GM23248 (cell line): ENCODE measurements at regions not wholly inside any gene's neighbourhood (a gene's known extent, or its start where the extent isn't known, plus 50 kb on each side); places are given as distances from the start of the nearest gene placed in this dataset.

ENCODE experiments used
- DNase-seq: peaks from one replicate; pipeline ENCODE4 v3.0.0-alpha.2; 2015
- H2AFZ ChIP-seq: fragments of 200-600 bp; sonication (generic); 2 replicates; pipeline ENCODE4 v1.6.1; 2016; ENCODE audit warnings: antibody characterized with exemption
- H3F3A ChIP-seq: fragments of 200-600 bp; sonication (generic); 2 replicates; pipeline ENCODE4 v1.6.1; 2016; ENCODE audit warnings: mild to moderate bottlenecking, antibody characterized with exemption, mixed run types; ENCODE audit not compliant: insufficient read depth
- H3K27ac ChIP-seq: fragments of 200-600 bp; sonication (generic); 2 replicates; pipeline ENCODE4 v1.5.1; 2016; ENCODE audit warnings: mild to moderate bottlenecking
- H3K27me3 ChIP-seq: fragments of 200-600 bp; sonication (generic); replicated peaks from 2 replicates; pipeline ENCODE4 v1.6.1; 2016; ENCODE audit warnings: mild to moderate bottlenecking; ENCODE audit not compliant: insufficient read depth
- H3K36me3 ChIP-seq: fragments of 200-600 bp; sonication (generic); 2 replicates; pipeline ENCODE4 v1.6.1; 2016; ENCODE audit warnings: low read depth, mild to moderate bottlenecking
- H3K4me1 ChIP-seq: fragments of 200-600 bp; sonication (generic); 2 replicates; pipeline ENCODE4 v1.6.1; 2016; ENCODE audit warnings: mild to moderate bottlenecking; ENCODE audit not compliant: insufficient read depth
- H3K4me2 ChIP-seq: fragments of 200-600 bp; sonication (generic); one replicate; pipeline ENCODE4 v1.6.1; 2016; ENCODE audit warnings: mild to moderate bottlenecking; ENCODE audit not compliant: unreplicated experiment
- H3K4me3 ChIP-seq: fragments of 200-600 bp; sonication (generic); 2 replicates; pipeline ENCODE4 v1.5.1; 2016; ENCODE audit warnings: mild to moderate bottlenecking
- H3K79me2 ChIP-seq: fragments of 200-600 bp; sonication (generic); 2 replicates; pipeline ENCODE4 v1.6.1; 2016; ENCODE audit warnings: mild to moderate bottlenecking; ENCODE audit not compliant: insufficient read depth
- H3K9ac ChIP-seq: fragments of 200-600 bp; sonication (generic); 2 replicates; pipeline ENCODE4 v1.6.1; 2016; ENCODE audit warnings: mild to moderate bottlenecking
- H3K9me2 ChIP-seq: fragments of 200-600 bp; sonication (generic); 2 replicates; pipeline ENCODE4 v1.6.1; 2016; ENCODE audit warnings: mixed run types, mild to moderate bottlenecking, moderate library complexity; ENCODE audit not compliant: insufficient read depth
- H3K9me3 ChIP-seq: fragments of 200-600 bp; sonication (generic); one replicate; pipeline ENCODE4 v1.6.1; 2017; ENCODE audit warnings: low read depth
- H4K20me1 ChIP-seq: fragments of 200-600 bp; sonication (generic); 2 replicates; pipeline ENCODE4 v1.6.0; 2016; ENCODE audit not compliant: insufficient read depth
- EZH2 ChIP-seq: fragments of 200-600 bp; sonication (generic); IDR thresholded peaks from 2 replicates; pipeline ENCODE4 v1.6.1; 2018; ENCODE audit warnings: antibody characterized with exemption, mild to moderate bottlenecking; ENCODE audit not compliant: insufficient read depth, poor library complexity, severe bottlenecking
- EZH2phosphoT487 ChIP-seq: fragments of 200-600 bp; sonication (generic); IDR thresholded peaks from 2 replicates; pipeline ENCODE4 v1.6.1; 2018; ENCODE audit warnings: antibody characterized with exemption, moderate library complexity, mild to moderate bottlenecking, low read depth; ENCODE audit not compliant: insufficient read depth
- WGBS, 2 experiments: methylation state at CpG; one replicate each; pipeline ENCODE4 v1.1.6; 2015 to 2017; ENCODE audit warnings: low lambda C conversion rate in 2 of 2, low coverage in 1 of 2; ENCODE audit errors: missing lambda C conversion rate in 2 of 2; 5-methylcytosine and 5-hydroxymethylcytosine counted together
- in situ Hi-C: fragments of 300-500 bp; cut with MboI; formaldehyde crosslinking; loops from 2 replicates; pipeline ENCODE4 v1.15.0; 2020

GRCh38 chr18:70659036-70659925 lies 370.4 kb downstream of the SOCS6 start:
- Histone ChIP-seq H4K20me1 (no peaks in the 10 kb centered on the region), H3K9me2 (no peaks in the 10 kb centered on the region), H3K27ac (no peak overlapping the region), H3K36me3 (no peaks in the 10 kb centered on the region), H3K4me3 (peak overlapping the region; percentile 51), H3K9me3 (no peaks in the 10 kb centered on the region), H3K27me3 (no peaks in the 10 kb centered on the region), H3K4me2 (peak overlapping the region; percentile 53), H3K79me2 (no peaks in the 10 kb centered on the region), H3F3A (no peaks in the 10 kb centered on the region), H3K4me1 (no peaks in the 10 kb centered on the region), H2AFZ (peak overlapping the region; percentile 45; the same call in 1 of the 2 replicates), H3K9ac (no peak overlapping the region)
- DNase-seq, result peak; percentile 42
- in situ Hi-C loops, result no loop called here
- TF ChIP-seq EZH2phosphoT487, result no peak
- TF ChIP-seq EZH2, result no peak
- 15 to 18% methylated on average over 13 of the region's 13 CpGs for WGBS, 2 experiments

- H3F3A ChIP-seq, result no peaks in the 10 kb centered on the region
- no peak for DNase-seq
- H3K4me2 ChIP-seq, result no peak overlapping the region
- no peak overlapping the region for H3K9ac ChIP-seq
- H3K9me3 ChIP-seq, result no peaks in the 10 kb centered on the region
- H4K20me1 ChIP-seq, result no peaks in the 10 kb centered on the region
- no peak overlapping the region for H3K4me3 ChIP-seq
- no peak overlapping the region for H2AFZ ChIP-seq
- H3K27ac ChIP-seq, result no peak overlapping the region
- H3K4me1 ChIP-seq, result no peaks in the 10 kb centered on the region
- H3K9me2 ChIP-seq, result no peaks in the 10 kb centered on the region
- in situ Hi-C loops, result no loop called here
- TF ChIP-seq EZH2phosphoT487, result no peak
- no peak for TF ChIP-seq EZH2
- no peaks in the 10 kb centered on the region for H3K79me2 ChIP-seq
- H3K36me3 ChIP-seq, result no peaks in the 10 kb centered on the region
- H3K27me3 ChIP-seq, result no peaks in the 10 kb centered on the region
These were observed 364.8 kb downstream of the SOCS6 start for GRCh38 chr18:70653671-70654070.

GRCh38 chr18:70650878-70651277 lies 362.0 kb downstream of the SOCS6 start:
- DNase-seq, result no peak
- Histone ChIP-seq H2AFZ (no peak overlapping the region), H3K4me1 (no peaks in the 10 kb centered on the region), H3K4me2 (no peak overlapping the region), H3F3A (no peaks in the 10 kb centered on the region), H3K9me3 (no peaks in the 10 kb centered on the region), H3K79me2 (no peaks in the 10 kb centered on the region), H3K9ac (no peak overlapping the region), H4K20me1 (no peaks in the 10 kb centered on the region), H3K4me3 (no peak overlapping the region), H3K27ac (no peak overlapping the region), H3K27me3 (no peaks in the 10 kb centered on the region), H3K9me2 (no peaks in the 10 kb centered on the region), H3K36me3 (no peaks in the 10 kb centered on the region)
- WGBS, 2 experiments, result 34 to 36% methylated on average over 2 of the region's 2 CpGs
- in situ Hi-C loops, result no loop called here
- no peak for TF ChIP-seq EZH2phosphoT487
- no peak for TF ChIP-seq EZH2

- Histone ChIP-seq H3K4me1 (no peaks in the 10 kb centered on the region), H3K79me2 (no peaks in the 10 kb centered on the region), H3K9me3 (no peaks in the 10 kb centered on the region), H3K4me3 (no peak overlapping the region), H3K36me3 (no peaks in the 10 kb centered on the region), H2AFZ (no peak overlapping the region), H3F3A (no peaks in the 10 kb centered on the region), H3K9ac (no peak overlapping the region), H3K27ac (no peak overlapping the region), H3K9me2 (no peaks in the 10 kb centered on the region), H3K27me3 (no peaks in the 10 kb centered on the region), H4K20me1 (no peaks in the 10 kb centered on the region), H3K4me2 (no peak overlapping the region)
- no peak for DNase-seq
- in situ Hi-C loops, result no loop called here
- WGBS, 2 experiments, result 45 to 65% methylated on average over 4 to 7 of the region's 7 CpGs
- TF ChIP-seq EZH2phosphoT487 (no peak), EZH2 (no peak)
These were observed 360.8 kb downstream of the SOCS6 start for GRCh38 chr18:70649683-70650082.
